CD4-positive, alpha-beta T cell treated with Interleukin-4 for 4 hours (primary cell): ENCODE measurements at regions not wholly inside any gene's neighbourhood (a gene's known extent, or its start where the extent isn't known, plus 50 kb on each side); places are given as distances from the start of the nearest gene placed in this dataset.
A peak's percentile ranks its signal among the peaks of the same experiment; 100 is the strongest.
"Not testable (repeated sequence)": the region's sequence is repeated elsewhere in the genome, so short reads cannot be mapped to it uniquely, and the experiment has no call there.

ENCODE experiments used
- DNase-seq: peaks from one replicate; pipeline ENCODE4 v3.0.0-alpha.2; 2020

- DNase-seq: no peak
Observed at GRCh38 chr5:42894057-42894456, 82.4 kb upstream of the SELENOP start.

GRCh38 chr5:42889311-42889933 is 77.7 kb upstream of the SELENOP start:
- peak; percentile 57 for DNase-seq

GRCh38 chr5:42888771-42889170 is 77.1 kb upstream of the SELENOP start:
- DNase-seq: no peak

GRCh38 chr5:42887575-42887974 is 75.9 kb upstream of the SELENOP start:
- no peak for DNase-seq

GRCh38 chr5:42887097-42887496 is 75.4 kb upstream of the SELENOP start:
- no peak for DNase-seq

GRCh38 chr5:42886635-42887034 is 74.9 kb upstream of the SELENOP start:
- DNase-seq: no peak

- DNase-seq: no peak
Observed at GRCh38 chr5:42884326-42884725, 72.6 kb upstream of the SELENOP start.

GRCh38 chr5:42881416-42882117 is 69.9 kb upstream of the SELENOP start:
- DNase-seq: no peak

GRCh38 chr5:42880496-42881150 is 68.9 kb upstream of the SELENOP start:
- DNase-seq: no peak

- no peak for DNase-seq
Observed at GRCh38 chr5:42879291-42879690, 67.6 kb upstream of the SELENOP start.

- DNase-seq: no peak
Observed at GRCh38 chr5:42878550-42878949, 66.9 kb upstream of the SELENOP start.

GRCh38 chr5:42878041-42878440 is 66.3 kb upstream of the SELENOP start:
- DNase-seq: no peak

GRCh38 chr5:42877431-42877830 is 65.7 kb upstream of the SELENOP start:
- no peak for DNase-seq

GRCh38 chr5:42876375-42876844 is 64.7 kb upstream of the SELENOP start:
- DNase-seq: no peak

- no peak for DNase-seq
Observed at GRCh38 chr5:42875785-42876374, 64.2 kb upstream of the SELENOP start.

GRCh38 chr5:42875211-42875610 is 63.5 kb upstream of the SELENOP start:
- no peak for DNase-seq

- no peak for DNase-seq
Observed at GRCh38 chr5:42874621-42875198, 63.0 kb upstream of the SELENOP start.

GRCh38 chr5:42872865-42873264 is 61.2 kb upstream of the SELENOP start:
- DNase-seq: no peak

GRCh38 chr5:42870882-42871418 is 59.3 kb upstream of the SELENOP start:
- no peak for DNase-seq

- DNase-seq: not testable (repeated sequence)
Observed at GRCh38 chr5:42868417-42868816, 56.7 kb upstream of the SELENOP start.

- DNase-seq: not testable (repeated sequence)
Observed at GRCh38 chr5:42864749-42865148, 53.1 kb upstream of the SELENOP start.
